Smooth muscle cell (in vitro differentiated cells): ENCODE measurements at regions not wholly inside any gene's neighbourhood (a gene's known extent, or its start where the extent isn't known, plus 50 kb on each side); places are given as distances from the start of the nearest gene placed in this dataset.

Experiments
- DNase-seq: peaks from one replicate; lab custom pipeline; 2025; ENCODE audit not compliant: unreplicated experiment; lab: John Stamatoyannopoulos, UW
- H2AFZ ChIP-seq: fragments of 200-600 bp; sonication (generic); 2 replicates; pipeline ENCODE4 v1.6.0; 2016; ENCODE audit warnings: antibody characterized with exemption, low read depth, mild to moderate bottlenecking
- H3F3A ChIP-seq: fragments of 200-600 bp; sonication (generic); 2 replicates; pipeline ENCODE4 v1.6.0; 2017; ENCODE audit warnings: antibody characterized with exemption, low read depth
- H3K27ac ChIP-seq: fragments of 200-600 bp; sonication (generic); 2 replicates; pipeline ENCODE4 v1.5.1; 2016; ENCODE audit warnings: low read depth, mild to moderate bottlenecking
- H3K27me3 ChIP-seq: fragments of 200-600 bp; sonication (generic); 2 replicates; pipeline ENCODE4 v1.6.1; 2016; ENCODE audit warnings: low read depth, mild to moderate bottlenecking
- H3K36me3 ChIP-seq: fragments of 200-600 bp; sonication (generic); 2 replicates; pipeline ENCODE4 v1.5.1; 2016; ENCODE audit warnings: low read depth
- H3K4me1 ChIP-seq: fragments of 200-600 bp; sonication (generic); 2 replicates; pipeline ENCODE4 v1.5.1; 2016; ENCODE audit warnings: low read depth
- H3K4me2 ChIP-seq: fragments of 200-600 bp; sonication (generic); 2 replicates; pipeline ENCODE4 v1.6.0; 2016; ENCODE audit warnings: mild to moderate bottlenecking
- H3K4me3 ChIP-seq: fragments of 200-600 bp; sonication (generic); 2 replicates; pipeline ENCODE4 v1.5.1; 2016; ENCODE audit warnings: mild to moderate bottlenecking
- H3K79me2 ChIP-seq: fragments of 200-600 bp; sonication (generic); 2 replicates; pipeline ENCODE4 v1.6.0; 2016; ENCODE audit warnings: low read depth, mild to moderate bottlenecking
- H3K9ac ChIP-seq: fragments of 200-600 bp; sonication (generic); 2 replicates; pipeline ENCODE4 v1.6.0; 2016; ENCODE audit warnings: low read depth
- H3K9me3 ChIP-seq: fragments of 200-600 bp; sonication (generic); replicated peaks from 2 replicates; pipeline ENCODE4 v1.5.1; 2016; ENCODE audit warnings: low read depth
- H4K20me1 ChIP-seq: fragments of 200-600 bp; sonication (generic); 2 replicates; pipeline ENCODE4 v1.6.0; 2016; ENCODE audit warnings: low read depth
- CTCF ChIP-seq: fragments of 200-600 bp; sonication (generic); IDR thresholded peaks from 2 replicates; pipeline ENCODE4 v1.5.1; 2017; ENCODE audit warnings: borderline replicate concordance, mild to moderate bottlenecking, antibody characterized with exemption; ENCODE audit not compliant: insufficient read depth, poor library complexity, severe bottlenecking
- WGBS: methylation state at CpG from one replicate; pipeline ENCODE4 v1.1.7; 2016; ENCODE audit warnings: low lambda C conversion rate; 5-methylcytosine and 5-hydroxymethylcytosine counted together

- H3K4me2 ChIP-seq, result no peak overlapping the region
- no peaks in the 10 kb centered on the region for H4K20me1 ChIP-seq
These were observed 210.5 kb upstream of the RPS6KA3 start for GRCh38 chrX:20477219-20477618.

GRCh38 chrX:20472620-20473258 is 206.0 kb upstream of the RPS6KA3 start:
- Histone ChIP-seq H3K79me2 (no peaks in the 10 kb centered on the region), H3K27ac (no peak overlapping the region), H3K4me2 (no peak overlapping the region), H4K20me1 (no peaks in the 10 kb centered on the region), H3K9me3 (no peaks in the 10 kb centered on the region), H3K4me1 (no peaks in the 10 kb centered on the region), H3F3A (no peaks in the 10 kb centered on the region), H3K27me3 (no peaks in the 10 kb centered on the region), H2AFZ (no peak overlapping the region), H3K4me3 (no peak overlapping the region), H3K36me3 (no peaks in the 10 kb centered on the region), H3K9ac (no peak overlapping the region)
- WGBS, result 72% methylated on average over 4 of the region's 4 CpGs
- TF ChIP-seq CTCF, result no peak
- DNase-seq, result no peak

More at GRCh38 chrX:20477219-20477618, 210.5 kb upstream of the RPS6KA3 start:
- H3K9me3 ChIP-seq, result no peaks in the 10 kb centered on the region
- H3K36me3 ChIP-seq, result no peaks in the 10 kb centered on the region
- H3K27ac ChIP-seq, result no peak overlapping the region
- no peaks in the 10 kb centered on the region for H3K4me1 ChIP-seq
- H3K27me3 ChIP-seq, result no peaks in the 10 kb centered on the region
- H3K79me2 ChIP-seq, result no peaks in the 10 kb centered on the region
- WGBS, result 31% methylated on average over 3 of the region's 3 CpGs
- DNase-seq, result no peak
- H3F3A ChIP-seq, result no peaks in the 10 kb centered on the region
- no peak overlapping the region for H3K9ac ChIP-seq
- no peak overlapping the region for H3K4me3 ChIP-seq
- TF ChIP-seq CTCF, result no peak
- H2AFZ ChIP-seq, result no peak overlapping the region

- H4K20me1 ChIP-seq, result no peaks in the 10 kb centered on the region
- TF ChIP-seq CTCF, result no peak
- H3K27me3 ChIP-seq, result no peaks in the 10 kb centered on the region
- no peaks in the 10 kb centered on the region for H3K79me2 ChIP-seq
- no peaks in the 10 kb centered on the region for H3K36me3 ChIP-seq
- H3K4me3 ChIP-seq, result no peak overlapping the region
- H2AFZ ChIP-seq, result no peak overlapping the region
- H3F3A ChIP-seq, result no peaks in the 10 kb centered on the region
- no peak for DNase-seq
- no peak overlapping the region for H3K27ac ChIP-seq
- WGBS, result 72% methylated on average over 1 of the region's 1 CpG
- no peaks in the 10 kb centered on the region for H3K9me3 ChIP-seq
- no peak overlapping the region for H3K9ac ChIP-seq
- H3K4me1 ChIP-seq, result no peaks in the 10 kb centered on the region
- H3K4me2 ChIP-seq, result no peak overlapping the region
These were observed 205.4 kb upstream of the RPS6KA3 start for GRCh38 chrX:20472148-20472547.

- Histone ChIP-seq H3K79me2 (no peaks in the 10 kb centered on the region), H3K36me3 (no peaks in the 10 kb centered on the region), H3K4me2 (no peak overlapping the region), H3K9ac (no peak overlapping the region), H3K9me3 (no peaks in the 10 kb centered on the region), H4K20me1 (no peaks in the 10 kb centered on the region), H3F3A (no peaks in the 10 kb centered on the region), H3K27ac (no peak overlapping the region), H2AFZ (no peak overlapping the region), H3K4me3 (no peak overlapping the region), H3K27me3 (no peaks in the 10 kb centered on the region), H3K4me1 (no peaks in the 10 kb centered on the region)
- no peak for DNase-seq
- TF ChIP-seq CTCF, result no peak
These were observed 204.8 kb upstream of the RPS6KA3 start for GRCh38 chrX:20471483-20471882.
